HG03521 (cell line): ENCODE measurements at regions not wholly inside any gene's neighbourhood (a gene's known extent, or its start where the extent isn't known, plus 50 kb on each side); places are given as distances from the start of the nearest gene placed in this dataset.

Experiments
- ATAC-seq: cut with Tn5 transposase; IDR thresholded peaks from one replicate; pipeline ENCODE4 v1.9.1; 2021; ENCODE audit warnings: mild to moderate bottlenecking, moderate library complexity; ENCODE audit not compliant: unreplicated experiment

DNA sequence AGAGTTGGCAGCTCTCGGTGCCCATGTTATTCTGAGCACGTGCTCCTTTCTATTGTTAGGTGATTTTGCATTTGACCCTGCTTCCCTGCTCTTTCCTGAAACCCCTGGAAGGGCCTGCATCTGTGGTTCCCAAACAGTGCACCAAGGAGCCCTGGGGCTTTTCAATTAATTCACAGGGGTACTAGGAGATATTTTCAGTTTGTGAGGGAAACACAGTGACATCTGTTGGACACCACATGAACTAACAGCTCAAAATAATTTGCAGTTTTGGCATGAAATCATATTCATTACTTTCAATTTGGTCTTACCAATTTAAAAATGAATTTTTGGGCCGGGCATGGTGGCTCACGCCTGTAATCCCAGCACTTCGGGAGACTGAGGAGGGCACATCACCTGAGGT, 156.6 kb downstream of the GATB start:
- ATAC-seq: no peak

DNA sequence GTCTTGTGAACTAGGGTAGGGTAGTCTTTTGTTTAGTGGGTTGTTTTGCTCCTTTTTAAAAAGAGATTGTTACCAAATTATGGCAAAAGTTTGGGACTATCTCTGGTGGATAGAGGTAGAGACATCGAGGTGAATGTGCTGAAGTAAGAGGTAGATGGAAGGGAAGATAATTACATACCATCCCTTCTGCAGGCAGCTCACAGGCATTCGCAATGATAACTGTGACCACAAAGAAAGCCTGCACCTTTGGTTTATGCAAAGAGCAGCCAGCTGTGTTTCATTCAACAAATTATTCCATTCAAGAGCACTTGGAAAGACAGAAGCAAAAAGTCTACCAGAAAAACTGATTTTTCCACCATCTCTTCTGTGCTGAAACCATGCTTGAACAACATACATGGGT, 155.6 kb downstream of the GATB start:
- no peak for ATAC-seq

DNA sequence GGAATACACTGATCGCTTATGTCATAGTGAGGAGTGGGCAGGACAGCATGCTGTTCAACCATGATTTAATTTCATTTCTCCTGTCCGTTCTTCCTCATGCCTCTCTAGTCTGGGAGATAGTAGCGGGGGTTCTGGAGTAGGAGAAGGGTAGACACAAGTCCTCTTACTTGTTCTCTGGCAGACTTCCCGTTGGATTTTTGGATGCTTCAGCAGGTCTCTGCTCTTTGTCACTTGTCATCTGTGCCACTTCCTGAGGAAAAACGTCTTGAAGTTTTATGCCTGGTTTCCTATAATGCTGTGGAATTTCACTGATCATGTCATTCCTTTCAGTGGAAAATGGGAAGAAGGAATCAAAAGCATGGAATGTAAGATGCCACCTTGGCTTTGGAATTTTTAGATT, 154.7 kb downstream of the GATB start:
- ATAC-seq: no peak

DNA sequence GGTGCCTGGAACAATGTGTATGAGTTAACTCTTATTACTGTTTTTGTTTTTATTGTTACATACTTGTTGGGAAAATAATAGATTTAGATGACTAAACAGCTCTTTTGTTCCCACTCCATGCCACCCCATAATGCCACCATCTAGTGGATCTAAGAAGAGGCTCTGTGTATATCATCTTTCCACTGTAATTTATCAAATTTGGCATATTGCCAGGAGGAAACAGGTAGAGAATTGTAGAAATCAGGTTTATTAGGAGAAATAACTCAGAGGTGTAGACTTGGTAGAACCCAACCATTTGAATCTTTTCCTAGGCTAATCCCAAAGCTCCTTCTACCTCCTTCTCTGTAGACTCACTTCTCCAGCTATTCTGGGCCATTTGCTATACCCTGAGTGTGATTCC, 150.6 kb downstream of the GATB start:
- no peak for ATAC-seq

DNA sequence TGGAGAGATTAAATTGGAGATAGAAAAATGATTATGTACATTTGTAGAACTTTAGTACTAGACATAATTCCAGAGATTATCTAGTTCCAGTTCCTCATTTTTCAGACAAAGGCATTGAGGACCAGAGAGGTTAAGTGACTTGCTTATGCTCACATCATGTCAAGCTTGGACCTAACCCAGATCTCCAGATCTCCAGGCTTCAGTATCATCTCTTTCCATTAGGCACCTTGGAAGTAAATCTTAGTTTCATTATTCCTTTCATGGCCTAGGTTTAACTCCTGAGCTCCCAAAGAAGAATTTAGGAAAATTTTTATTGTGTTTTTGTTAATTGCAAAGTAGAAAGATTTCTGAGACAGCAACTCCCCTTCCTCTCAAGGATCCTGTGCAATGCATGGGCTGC, 148.8 kb downstream of the GATB start:
- no peak for ATAC-seq

DNA sequence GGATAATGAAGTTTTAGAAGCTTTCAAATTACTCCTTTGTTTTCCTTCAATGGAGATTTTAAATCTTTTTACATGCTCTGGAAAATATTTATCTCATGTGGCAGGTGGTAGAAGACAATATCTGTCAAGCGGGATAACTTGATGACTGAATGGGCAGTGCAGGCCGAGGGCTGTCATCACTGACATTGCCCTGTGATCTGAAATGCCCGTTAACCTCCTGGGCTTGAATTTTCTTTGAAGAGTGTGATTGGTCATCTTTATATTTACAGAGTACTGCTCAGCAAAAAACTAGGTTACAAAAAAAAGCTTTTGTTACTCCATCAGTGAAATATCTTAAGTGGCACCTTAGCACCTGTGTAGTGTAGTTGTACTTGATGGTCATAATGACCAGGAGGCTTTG, 147.5 kb downstream of the GATB start:
- ATAC-seq: no peak

DNA sequence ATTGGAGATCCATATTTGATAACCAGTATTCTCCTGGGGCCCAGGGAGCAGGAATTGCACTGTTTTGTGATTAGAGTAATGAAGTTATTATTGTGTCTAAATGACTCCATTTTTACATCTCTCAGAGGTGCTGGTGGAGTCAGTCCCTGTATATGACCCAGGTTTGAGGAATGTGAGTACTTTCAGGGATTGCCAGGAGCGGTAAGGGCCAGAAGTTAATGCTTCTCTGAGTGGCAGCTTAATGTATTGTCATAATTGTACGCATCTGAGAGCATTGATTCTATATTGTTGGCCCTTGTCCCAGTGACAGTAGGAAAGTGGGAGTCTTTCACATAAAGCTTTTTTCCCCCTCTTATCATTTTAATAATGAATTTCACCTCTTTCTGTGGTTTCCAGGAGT, 146.2 kb downstream of the GATB start:
- no peak for ATAC-seq

DNA sequence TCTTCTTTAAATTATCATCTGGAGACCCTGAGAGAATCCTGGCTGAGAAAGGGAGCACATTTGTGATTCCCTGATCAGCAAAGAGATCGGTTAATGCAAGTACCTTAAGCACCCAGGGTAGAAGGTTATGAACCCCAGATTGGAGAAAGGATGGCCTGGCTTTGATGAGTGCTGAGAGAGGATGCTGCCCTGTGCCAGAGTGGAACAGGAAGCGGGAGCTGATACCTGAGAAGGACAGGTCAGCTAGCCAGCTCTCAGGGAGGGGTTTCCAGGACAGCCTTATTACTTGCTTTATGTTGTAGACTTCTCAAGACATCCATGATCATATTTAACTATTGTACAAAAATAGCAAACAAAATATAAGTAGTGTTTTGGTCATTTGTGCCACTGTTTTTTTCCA, 141.9 kb downstream of the GATB start:
- ATAC-seq: no peak

DNA sequence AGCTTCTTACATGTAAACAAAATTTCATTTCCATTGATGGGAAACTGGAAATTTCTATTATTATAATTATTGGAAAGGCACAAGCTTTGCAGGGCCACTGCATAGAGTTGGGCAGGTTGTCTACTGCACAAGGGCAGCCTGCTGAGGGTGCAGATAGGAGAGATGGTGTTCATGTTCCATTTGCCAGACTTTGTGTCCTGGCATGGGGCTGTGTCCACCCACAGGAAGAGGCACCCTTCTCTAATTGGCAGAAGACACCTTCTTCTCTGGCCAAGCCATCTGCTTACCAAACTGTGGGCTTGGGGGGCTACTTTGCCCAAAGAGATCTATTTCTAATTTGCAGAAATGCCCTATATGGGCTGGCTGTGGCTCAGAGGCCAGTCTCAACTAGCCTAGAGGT, 140.7 kb downstream of the GATB start:
- no peak for ATAC-seq
